Skeletal muscle tissue (tissue), 3 donors: ENCODE measurements at regions not wholly inside any gene's neighbourhood (a gene's known extent, or its start where the extent isn't known, plus 50 kb on each side); places are given as distances from the start of the nearest gene placed in this dataset.

ENCODE experiments used
- H3K27ac ChIP-seq: one replicate; pipeline ENCODE4 v1.7.0; 2013; ENCODE audit warnings: mild to moderate bottlenecking, low read depth, low read length, inconsistent platforms
- H3K27me3 ChIP-seq, 3 donors: one replicate each; pipeline ENCODE4 v1.7.0; 2013; ENCODE audit warnings: low read length in 3 of 3; ENCODE audit not compliant: control insufficient read depth in 3 of 3, insufficient read depth in 3 of 3
- H3K36me3 ChIP-seq, 3 donors: one replicate each; pipeline ENCODE4 v1.7.0; 2013; ENCODE audit warnings: low read length in 3 of 3; ENCODE audit not compliant: control insufficient read depth in 3 of 3, insufficient read depth in 3 of 3
- H3K4me1 ChIP-seq, 3 donors: one replicate each; pipeline ENCODE4 v1.7.0; 2013; ENCODE audit warnings: low read length in 3 of 3, mild to moderate bottlenecking in 3 of 3; ENCODE audit not compliant: control insufficient read depth in 3 of 3, insufficient read depth in 3 of 3
- H3K4me3 ChIP-seq, 3 donors: one replicate each; pipeline ENCODE4 v1.7.0; 2013; ENCODE audit warnings: low read length in 3 of 3
- H3K9ac ChIP-seq, 3 donors: one replicate each; pipeline ENCODE4 v1.7.0; 2013; ENCODE audit warnings: low read length in 3 of 3, mild to moderate bottlenecking in 3 of 3, moderate library complexity in 2 of 3, low read depth in 1 of 3
- H3K9me3 ChIP-seq, 3 donors: one replicate each; pipeline ENCODE4 v1.7.0; 2013; ENCODE audit warnings: low read length in 3 of 3; ENCODE audit not compliant: control insufficient read depth in 3 of 3
- donor health status: Osteomylitis.

GRCh38 chr1:221816899-221817298 lies 75.0 kb upstream of the DUSP10 start:
- Histone ChIP-seq H3K4me3 (no peak overlapping the region), H3K9ac (no peak overlapping the region), H3K36me3 (no peaks in the 10 kb centered on the region), H3K9me3 (no peaks in the 10 kb centered on the region), H3K4me1 (no peaks in the 10 kb centered on the region), H3K27ac (no peak overlapping the region), H3K27me3 (no peaks in the 10 kb centered on the region)

DNA sequence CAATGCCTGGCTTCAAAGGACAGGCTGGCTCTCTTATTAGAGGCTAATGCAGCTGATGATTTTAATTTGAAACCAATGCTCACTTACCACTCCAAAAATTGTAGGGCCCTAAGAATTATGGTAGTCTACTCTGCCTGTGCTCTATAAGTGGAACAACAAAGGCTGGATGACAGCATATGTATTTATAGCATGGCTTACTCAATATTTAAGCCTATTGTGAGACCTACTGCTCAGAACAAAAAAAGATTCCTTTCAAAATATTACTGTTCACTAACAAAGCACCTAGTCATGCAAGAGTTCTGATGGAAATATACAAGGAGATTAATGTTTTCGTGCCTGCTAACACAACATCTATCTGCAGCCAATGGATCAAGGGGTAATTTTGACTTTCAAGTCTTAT lies 73.8 kb upstream of the DUSP10 start:
- Histone ChIP-seq H3K27ac (no peak overlapping the region), H3K4me3 (no peak overlapping the region), H3K4me1 (no peaks in the 10 kb centered on the region), H3K9me3 (no peaks in the 10 kb centered on the region), H3K27me3 (no peaks in the 10 kb centered on the region), H3K36me3 (no peaks in the 10 kb centered on the region), H3K9ac (no peak overlapping the region)

GRCh38 chr1:221813887-221814286 lies 72.0 kb upstream of the DUSP10 start:
- Histone ChIP-seq H3K4me3 (no peak overlapping the region), H3K27ac (no peak overlapping the region), H3K4me1 (no peaks in the 10 kb centered on the region), H3K36me3 (no peaks in the 10 kb centered on the region), H3K27me3 (no peaks in the 10 kb centered on the region), H3K9me3 (no peaks in the 10 kb centered on the region), H3K9ac (no peak overlapping the region)

- Histone ChIP-seq H3K27me3 (no peaks in the 10 kb centered on the region), H3K27ac (no peak overlapping the region), H3K36me3 (no peaks in the 10 kb centered on the region), H3K9ac (no peak overlapping the region), H3K9me3 (no peaks in the 10 kb centered on the region), H3K4me1 (no peaks in the 10 kb centered on the region), H3K4me3 (no peak overlapping the region)
Measured at GRCh38 chr1:221812905-221813597, 71.2 kb upstream of the DUSP10 start.

DNA sequence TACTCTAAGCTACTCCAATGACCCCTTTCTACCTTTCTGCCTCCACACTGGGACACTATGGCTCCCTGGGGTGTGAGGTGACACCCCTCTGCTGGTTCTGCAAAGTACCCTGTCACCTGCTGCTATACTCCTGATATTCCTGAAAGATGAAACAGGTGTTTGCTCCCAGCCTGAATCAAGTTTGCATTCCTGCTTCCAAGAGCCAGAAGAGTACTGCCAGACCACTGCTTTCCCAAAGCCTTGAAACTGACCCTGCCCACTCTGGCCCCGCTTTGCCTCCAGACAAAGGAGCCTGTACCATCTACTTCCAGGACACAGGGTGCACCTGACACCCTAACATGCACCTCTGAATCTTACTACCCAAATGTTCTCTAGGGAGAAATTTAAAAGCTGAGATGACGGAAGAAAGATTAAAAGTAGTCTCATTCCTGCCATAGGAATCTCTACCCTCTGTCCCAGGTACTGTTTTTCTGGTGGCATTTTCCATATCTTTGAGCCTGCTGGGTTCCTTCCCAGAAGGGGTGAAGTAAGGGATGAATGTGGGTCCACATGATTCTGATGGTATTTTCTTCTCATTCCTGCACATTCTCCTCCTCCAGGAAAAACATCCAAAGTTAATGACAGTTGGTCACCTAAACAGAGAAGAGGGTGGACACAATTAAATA lies 70.3 kb upstream of the DUSP10 start:
- no peaks in the 10 kb centered on the region for H3K4me1 ChIP-seq
- no peaks in the 10 kb centered on the region for H3K36me3 ChIP-seq
- H3K9ac ChIP-seq: no peak overlapping the region
- H3K9me3 ChIP-seq: no peaks in the 10 kb centered on the region
- H3K27ac ChIP-seq: no peak overlapping the region
- no peaks in the 10 kb centered on the region for H3K27me3 ChIP-seq
- H3K4me3 ChIP-seq: no peak overlapping the region

DNA sequence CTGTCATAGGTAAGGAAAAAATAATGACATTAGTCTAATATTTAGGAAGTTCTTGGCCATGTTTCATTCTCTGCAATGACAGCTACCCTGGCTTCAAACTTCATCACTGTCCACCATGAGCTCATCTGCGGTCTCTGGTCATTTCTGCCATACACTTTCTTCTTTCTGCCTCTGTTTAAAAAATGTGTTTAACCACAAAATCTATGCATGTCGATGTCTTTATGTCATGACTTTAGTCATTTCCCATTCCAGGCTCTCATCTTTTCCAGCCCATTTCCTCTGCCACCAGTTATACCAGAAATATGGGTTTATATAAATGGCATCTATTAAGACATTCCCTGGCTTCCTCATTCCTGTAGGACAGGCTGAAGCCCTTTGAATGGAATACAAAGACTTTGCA lies 68.5 kb upstream of the DUSP10 start:
- no peaks in the 10 kb centered on the region for H3K4me1 ChIP-seq
- no peak overlapping the region for H3K9ac ChIP-seq
- no peaks in the 10 kb centered on the region for H3K36me3 ChIP-seq
- no peak overlapping the region for H3K27ac ChIP-seq
- no peaks in the 10 kb centered on the region for H3K27me3 ChIP-seq
- H3K9me3 ChIP-seq: no peaks in the 10 kb centered on the region
- H3K4me3 ChIP-seq: no peak overlapping the region

DNA sequence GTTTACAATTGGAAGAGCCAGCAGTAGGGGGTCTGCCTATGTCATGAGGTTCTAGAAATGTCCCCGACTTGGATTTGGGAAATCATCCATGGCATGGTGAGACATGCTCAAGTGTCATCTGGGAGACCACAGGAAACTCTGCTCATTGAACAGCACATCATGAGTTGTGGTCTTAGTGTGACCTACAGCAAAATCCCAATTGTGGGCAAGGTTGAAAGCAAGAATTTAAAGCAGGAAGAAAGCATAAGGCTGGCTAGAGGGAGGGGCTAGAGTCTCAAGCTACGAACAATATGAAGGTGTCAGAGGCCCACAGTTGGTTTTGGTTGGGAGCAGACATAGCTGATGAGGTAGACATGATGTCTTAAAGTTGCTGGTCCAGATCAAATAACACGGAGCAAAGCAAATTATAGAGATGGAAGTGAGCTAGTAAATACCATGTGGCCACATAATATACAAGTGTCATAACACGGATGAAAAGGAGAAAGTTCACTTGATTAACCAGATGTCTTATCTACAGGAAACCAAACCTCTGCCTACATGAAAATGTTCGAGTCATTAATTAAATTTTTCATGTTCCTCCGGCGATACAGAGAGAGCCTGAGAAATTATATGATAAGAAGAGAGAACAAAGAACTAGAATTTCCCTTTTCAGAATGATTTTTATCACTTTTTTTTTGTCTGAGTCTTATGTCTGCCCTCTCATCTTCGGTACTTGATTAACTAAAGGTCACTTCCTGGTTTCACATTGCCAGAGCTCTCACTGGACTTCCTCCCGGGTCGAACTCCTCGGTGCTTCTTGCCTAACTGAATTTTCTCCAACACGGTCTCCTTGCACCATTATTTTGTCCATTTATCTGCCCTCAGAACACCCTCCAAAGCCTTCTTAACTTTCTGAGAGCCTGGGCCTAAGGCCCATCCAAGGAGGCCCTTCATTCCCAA lies 67.5 kb upstream of the DUSP10 start:
- no peaks in the 10 kb centered on the region for H3K36me3 ChIP-seq
- H3K4me3 ChIP-seq: no peak overlapping the region
- no peak overlapping the region for H3K9ac ChIP-seq
- H3K27ac ChIP-seq: no peak overlapping the region
- H3K9me3 ChIP-seq: no peaks in the 10 kb centered on the region
- no peaks in the 10 kb centered on the region for H3K27me3 ChIP-seq
- no peaks in the 10 kb centered on the region for H3K4me1 ChIP-seq

- H3K27me3 ChIP-seq: no peaks in the 10 kb centered on the region
- no peaks in the 10 kb centered on the region for H3K4me1 ChIP-seq
- no peak overlapping the region for H3K27ac ChIP-seq
- H3K4me3 ChIP-seq: no peak overlapping the region
- no peak overlapping the region for H3K9ac ChIP-seq
- H3K36me3 ChIP-seq: no peaks in the 10 kb centered on the region
- H3K9me3 ChIP-seq: no peaks in the 10 kb centered on the region
Measured at GRCh38 chr1:221806984-221807383, 65.1 kb upstream of the DUSP10 start.

DNA sequence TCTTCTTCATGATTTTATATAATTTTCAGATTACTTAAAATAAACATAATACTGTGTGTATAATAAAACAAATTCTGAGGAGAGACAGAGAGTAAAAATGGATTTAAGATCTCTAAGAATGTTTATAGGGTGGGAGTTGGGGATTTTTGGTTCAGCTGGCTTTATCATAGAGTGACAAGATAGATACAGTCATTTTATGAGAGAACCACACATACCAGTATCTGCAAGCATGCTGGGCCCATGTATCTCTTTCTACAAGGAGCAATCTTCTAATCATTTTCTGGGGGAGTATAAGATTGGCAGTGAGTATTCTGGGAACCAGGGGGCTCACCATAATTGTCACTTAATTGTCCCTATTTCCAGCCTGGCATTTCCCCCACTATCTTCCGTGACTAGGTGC lies 64.3 kb upstream of the DUSP10 start:
- H3K27ac ChIP-seq: no peak overlapping the region
- no peak overlapping the region for H3K9ac ChIP-seq
- no peaks in the 10 kb centered on the region for H3K9me3 ChIP-seq
- no peaks in the 10 kb centered on the region for H3K4me1 ChIP-seq
- H3K36me3 ChIP-seq: no peaks in the 10 kb centered on the region
- no peaks in the 10 kb centered on the region for H3K27me3 ChIP-seq
- H3K4me3 ChIP-seq: no peak overlapping the region

DNA sequence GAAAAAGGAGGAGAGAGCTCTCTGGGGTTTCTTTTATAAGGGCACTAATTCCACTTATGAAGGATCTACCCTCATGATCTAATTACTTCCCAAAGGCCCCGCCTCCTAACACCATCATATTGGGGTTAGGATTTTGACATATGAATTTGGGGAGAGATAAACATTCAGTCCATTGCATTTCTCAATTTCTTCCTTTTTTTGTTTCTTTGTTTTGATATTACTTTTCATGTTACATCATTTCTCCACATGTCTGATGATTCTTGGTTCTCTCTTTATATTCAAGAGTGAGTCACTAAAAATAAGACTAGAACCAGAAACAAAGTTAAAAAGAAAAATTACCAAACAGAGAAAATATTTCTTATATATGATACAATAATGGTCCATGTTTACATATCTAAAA lies 63.2 kb upstream of the DUSP10 start:
- no peak overlapping the region for H3K4me3 ChIP-seq
- no peaks in the 10 kb centered on the region for H3K27me3 ChIP-seq
- no peaks in the 10 kb centered on the region for H3K36me3 ChIP-seq
- no peak overlapping the region for H3K9ac ChIP-seq
- no peaks in the 10 kb centered on the region for H3K9me3 ChIP-seq
- H3K27ac ChIP-seq: no peak overlapping the region
- no peaks in the 10 kb centered on the region for H3K4me1 ChIP-seq
